Progenitor cell of endocrine pancreas (in vitro differentiated cells): ENCODE measurements at regions not wholly inside any gene's neighbourhood (a gene's known extent, or its start where the extent isn't known, plus 50 kb on each side); places are given as distances from the start of the nearest gene placed in this dataset.
"Not testable (repeated sequence)": the region's sequence is repeated elsewhere in the genome, so short reads cannot be mapped to it uniquely, and the experiment has no call there.

Experiments used
- DNase-seq: peaks from one replicate; pipeline ENCODE4 v3.0.0; 2021; ENCODE audit warnings: low spot score; ENCODE audit not compliant: unreplicated experiment
- H3K27ac Mint-ChIP-seq: 2 replicates; pipeline ENCODE4 v1.8.0; 2021; ENCODE audit warnings: mild to moderate bottlenecking, moderate library complexity, mixed read lengths
- H3K27me3 Mint-ChIP-seq: 2 replicates; pipeline ENCODE4 v1.8.0; 2021; ENCODE audit warnings: mixed read lengths
- H3K36me3 Mint-ChIP-seq: 2 replicates; pipeline ENCODE4 v1.8.0; 2022; ENCODE audit warnings: mixed read lengths; ENCODE audit not compliant: insufficient read depth
- H3K4me1 Mint-ChIP-seq: 2 replicates; pipeline ENCODE4 v1.8.0; 2021; ENCODE audit warnings: low read depth, mixed read lengths
- H3K4me3 Mint-ChIP-seq: 2 replicates; pipeline ENCODE4 v1.8.0; 2021; ENCODE audit warnings: low read depth, mild to moderate bottlenecking, moderate library complexity, mixed read lengths
- H3K9me3 Mint-ChIP-seq: 2 replicates; pipeline ENCODE4 v1.8.0; 2021; ENCODE audit warnings: low read depth, mixed read lengths
- TF ChIP-seq, protein P1 (sequence below): fragments of 200-600 bp; sonication (generic); IDR thresholded peaks from one replicate; pipeline ENCODE4 v1.5.0; 2021; ENCODE audit warnings: antibody characterized with exemption, mild to moderate bottlenecking; ENCODE audit not compliant: unreplicated experiment

DNA sequence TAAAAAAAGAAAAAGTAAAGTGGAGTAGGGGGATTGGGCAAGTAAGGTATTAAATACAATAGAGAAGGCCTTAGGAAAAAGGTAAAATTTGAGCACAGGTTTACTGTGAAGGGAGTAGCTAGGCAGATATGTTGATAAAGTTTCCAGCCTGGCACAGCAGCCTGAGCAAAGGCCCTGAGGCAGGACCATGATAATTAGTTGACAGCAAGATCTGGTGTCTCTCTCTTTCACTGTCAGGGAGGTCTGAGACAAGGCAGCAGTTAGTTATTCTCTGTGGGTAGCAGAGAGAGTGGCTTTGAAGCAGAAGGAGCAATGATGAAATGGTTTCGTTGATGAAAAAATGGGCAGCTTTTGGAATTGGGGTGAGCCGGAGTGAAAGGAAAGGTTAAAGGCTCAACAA lies 119.5 kb downstream of the KDR start:
- Mint-ChIP-seq H3K9me3 (no peaks in the 10 kb centered on the region), H3K36me3 (no peaks in the 10 kb centered on the region), H3K4me3 (no peak overlapping the region), H3K27me3 (no peaks in the 10 kb centered on the region), H3K27ac (no peak overlapping the region), H3K4me1 (no peaks in the 10 kb centered on the region)
- DNase-seq, result no peak
- TF ChIP-seq, protein P1, sequence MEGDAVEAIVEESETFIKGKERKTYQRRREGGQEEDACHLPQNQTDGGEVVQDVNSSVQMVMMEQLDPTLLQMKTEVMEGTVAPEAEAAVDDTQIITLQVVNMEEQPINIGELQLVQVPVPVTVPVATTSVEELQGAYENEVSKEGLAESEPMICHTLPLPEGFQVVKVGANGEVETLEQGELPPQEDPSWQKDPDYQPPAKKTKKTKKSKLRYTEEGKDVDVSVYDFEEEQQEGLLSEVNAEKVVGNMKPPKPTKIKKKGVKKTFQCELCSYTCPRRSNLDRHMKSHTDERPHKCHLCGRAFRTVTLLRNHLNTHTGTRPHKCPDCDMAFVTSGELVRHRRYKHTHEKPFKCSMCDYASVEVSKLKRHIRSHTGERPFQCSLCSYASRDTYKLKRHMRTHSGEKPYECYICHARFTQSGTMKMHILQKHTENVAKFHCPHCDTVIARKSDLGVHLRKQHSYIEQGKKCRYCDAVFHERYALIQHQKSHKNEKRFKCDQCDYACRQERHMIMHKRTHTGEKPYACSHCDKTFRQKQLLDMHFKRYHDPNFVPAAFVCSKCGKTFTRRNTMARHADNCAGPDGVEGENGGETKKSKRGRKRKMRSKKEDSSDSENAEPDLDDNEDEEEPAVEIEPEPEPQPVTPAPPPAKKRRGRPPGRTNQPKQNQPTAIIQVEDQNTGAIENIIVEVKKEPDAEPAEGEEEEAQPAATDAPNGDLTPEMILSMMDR, result no peak

DNA sequence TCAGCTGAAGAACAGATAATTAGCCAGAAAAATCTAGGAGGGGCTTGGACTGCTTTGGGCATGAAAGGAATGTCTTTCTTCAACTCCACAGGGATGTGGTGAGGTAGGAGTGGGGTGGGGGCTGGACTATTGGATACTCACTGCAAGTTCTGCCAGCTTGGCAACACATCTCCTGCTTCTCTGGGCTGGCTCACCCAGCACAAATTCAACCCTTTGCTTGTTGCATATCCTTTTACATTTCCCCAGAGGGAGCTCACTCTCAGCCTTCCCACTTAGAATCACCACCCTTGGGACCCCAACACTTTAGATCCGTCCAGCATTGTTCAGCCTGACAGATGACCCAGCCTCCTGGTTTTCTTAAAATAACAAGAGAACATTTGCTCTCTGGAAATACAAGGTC lies 120.6 kb downstream of the KDR start:
- TF ChIP-seq, protein P1, result no peak
- H3K27ac Mint-ChIP-seq, result no peak overlapping the region
- H3K36me3 Mint-ChIP-seq, result no peaks in the 10 kb centered on the region
- H3K27me3 Mint-ChIP-seq, result no peaks in the 10 kb centered on the region
- H3K4me3 Mint-ChIP-seq, result no peak overlapping the region
- no peaks in the 10 kb centered on the region for H3K4me1 Mint-ChIP-seq
- H3K9me3 Mint-ChIP-seq, result no peaks in the 10 kb centered on the region
- DNase-seq, result no peak

DNA sequence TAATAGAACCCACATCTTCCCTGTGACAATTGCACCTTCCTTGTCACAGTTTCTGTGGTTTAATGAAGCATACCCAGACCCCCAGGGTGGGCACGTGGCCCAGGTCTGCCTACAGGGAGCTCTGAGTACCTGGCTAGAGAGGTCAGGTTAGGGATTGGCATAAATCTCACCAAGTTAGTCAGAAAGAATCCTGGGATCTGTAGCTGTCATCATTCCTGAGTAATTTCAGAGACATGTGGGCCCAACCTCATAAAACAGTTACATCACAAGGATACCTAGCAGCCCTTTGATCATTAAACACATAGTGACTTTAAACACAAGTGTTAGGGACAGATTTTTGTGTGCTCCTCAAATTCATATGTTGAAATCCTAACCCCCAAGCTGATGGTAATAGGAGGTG lies 123.0 kb downstream of the KDR start:
- no peaks in the 10 kb centered on the region for H3K4me1 Mint-ChIP-seq
- H3K36me3 Mint-ChIP-seq, result no peaks in the 10 kb centered on the region
- no peaks in the 10 kb centered on the region for H3K27me3 Mint-ChIP-seq
- no peak for DNase-seq
- TF ChIP-seq, protein P1, result no peak
- no peak overlapping the region for H3K27ac Mint-ChIP-seq
- H3K9me3 Mint-ChIP-seq, result no peaks in the 10 kb centered on the region
- H3K4me3 Mint-ChIP-seq, result no peak overlapping the region

DNA sequence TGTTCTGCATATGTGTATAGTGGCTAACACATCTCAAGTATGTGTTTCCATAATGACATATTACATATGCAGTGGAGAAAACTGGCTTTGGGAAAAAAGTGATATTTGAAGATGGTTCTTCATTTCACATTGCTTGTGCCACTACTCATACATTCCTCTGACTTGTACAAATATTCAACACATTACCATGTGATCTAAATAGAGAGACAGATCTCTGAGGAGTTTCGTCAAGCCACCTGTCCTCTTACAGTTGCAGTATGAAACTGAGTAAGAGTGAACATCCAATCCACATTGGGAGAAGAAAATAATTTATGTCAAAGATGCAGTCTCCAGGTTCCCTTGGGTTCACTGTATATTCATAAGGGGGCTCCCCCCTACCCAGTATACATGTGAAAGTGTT lies 123.9 kb downstream of the KDR start:
- TF ChIP-seq, protein P1, result no peak
- Mint-ChIP-seq H3K36me3 (no peaks in the 10 kb centered on the region), H3K4me1 (no peaks in the 10 kb centered on the region), H3K9me3 (no peaks in the 10 kb centered on the region), H3K27me3 (no peaks in the 10 kb centered on the region), H3K27ac (no peak overlapping the region), H3K4me3 (no peak overlapping the region)
- DNase-seq, result no peak

DNA sequence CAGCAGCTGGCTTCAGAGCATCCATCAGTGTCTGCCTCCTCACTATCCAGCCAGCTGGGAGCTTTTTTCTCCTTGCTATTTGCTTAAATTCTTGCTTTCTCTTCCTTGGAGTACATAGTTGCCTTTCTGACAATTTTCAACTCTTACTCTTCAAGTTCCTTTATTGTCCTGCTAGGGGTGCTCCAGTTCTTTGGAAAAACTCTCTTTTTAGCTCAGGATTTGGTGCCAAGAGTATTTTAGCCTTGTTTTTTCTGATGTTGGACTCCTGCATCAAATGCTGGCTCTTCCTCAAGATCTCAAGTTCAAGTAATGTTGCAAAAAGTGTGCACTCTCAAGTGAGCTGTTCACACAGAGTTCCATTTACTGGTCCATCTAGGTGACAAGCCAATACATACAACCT lies 126.4 kb downstream of the KDR start:
- H3K4me1 Mint-ChIP-seq, result no peaks in the 10 kb centered on the region
- no peaks in the 10 kb centered on the region for H3K27me3 Mint-ChIP-seq
- H3K36me3 Mint-ChIP-seq, result no peaks in the 10 kb centered on the region
- H3K4me3 Mint-ChIP-seq, result no peak overlapping the region
- TF ChIP-seq, protein P1, result peak; percentile 20
- no peaks in the 10 kb centered on the region for H3K9me3 Mint-ChIP-seq
- DNase-seq, result no peak
- no peak overlapping the region for H3K27ac Mint-ChIP-seq

DNA sequence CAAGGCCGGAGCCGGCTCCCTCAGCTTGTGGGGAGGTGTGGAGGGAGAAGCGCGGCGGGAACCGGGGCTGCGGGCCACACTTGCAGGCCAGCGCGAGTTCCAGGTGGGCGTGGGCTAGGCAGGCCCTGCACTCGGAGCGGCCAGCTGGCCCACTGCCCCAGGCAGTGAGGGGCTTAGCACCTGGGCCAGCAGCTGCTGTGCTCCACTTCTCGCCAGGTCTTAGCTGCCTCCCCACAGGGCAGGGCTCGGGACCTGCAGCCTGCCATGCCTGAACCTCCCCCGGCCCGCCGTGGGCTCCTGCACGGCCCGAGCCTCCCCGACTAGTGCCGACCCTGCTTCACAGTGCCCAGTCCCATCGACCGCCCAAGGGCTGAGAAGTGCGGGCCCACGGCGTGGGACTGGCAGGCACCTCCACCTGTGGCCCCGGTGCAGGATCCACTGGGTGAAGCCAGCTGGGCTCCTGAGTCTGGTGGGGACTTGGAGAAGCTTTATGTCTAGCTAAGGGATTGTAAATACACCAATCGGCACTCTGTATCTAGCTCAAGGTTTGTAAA lies 131.8 kb downstream of the KDR start:
- H3K4me1 Mint-ChIP-seq, H3K4me3 Mint-ChIP-seq, H3K27me3 Mint-ChIP-seq, DNase-seq, H3K36me3 Mint-ChIP-seq, H3K27ac Mint-ChIP-seq: not testable (repeated sequence)
- peaks cover 26% of the 10 kb centered on the region for H3K9me3 Mint-ChIP-seq
